Spleen (tissue), 11 donors: ENCODE measurements at regions not wholly inside any gene's neighbourhood (a gene's known extent, or its start where the extent isn't known, plus 50 kb on each side); places are given as distances from the start of the nearest gene placed in this dataset.

Experiments
- DNase-seq: peaks from one replicate; pipeline ENCODE4 v3.0.0-alpha.2; 2020
- H3K27ac ChIP-seq, 8 donors: fragments of 200-600 bp; sonication (generic) in 7 of 8; 1 replicate in 4 of 8; 2 replicates in 4 of 8; pipeline versions ENCODE4 v1.5.0 to v1.8.0; 2016 to 2021; ENCODE audit warnings: inconsistent platforms in 4 of 8, mild to moderate bottlenecking in 4 of 8, moderate library complexity in 1 of 8
- H3K27me3 ChIP-seq, 7 donors: fragments of 200-600 bp; sonication (generic) in 6 of 7; replicated peaks in 1 of 7; 1 replicate in 4 of 7; 2 replicates in 3 of 7; pipeline versions ENCODE4 v1.5.0 to v1.8.0; 2016 to 2021; ENCODE audit warnings: inconsistent platforms in 3 of 7, mild to moderate bottlenecking in 1 of 7
- H3K36me3 ChIP-seq, 6 donors: fragments of 200-600 bp; sonication (generic) in 5 of 6; 1 replicate in 4 of 6; 2 replicates in 2 of 6; pipeline versions ENCODE4 v1.5.0 to v1.8.0; 2016 to 2021; ENCODE audit warnings: inconsistent platforms in 2 of 6
- H3K4me1 ChIP-seq, 6 donors: fragments of 200-600 bp; sonication (generic) in 5 of 6; 1 replicate in 3 of 6; 2 replicates in 3 of 6; pipeline versions ENCODE4 v1.5.0 to v1.8.0; 2016 to 2021; ENCODE audit warnings: inconsistent platforms in 3 of 6
- H3K4me3 ChIP-seq, 8 donors: fragments of 200-600 bp; sonication (generic) in 7 of 8; 1 replicate in 4 of 8; 2 replicates in 4 of 8; pipeline versions ENCODE4 v1.5.0 to v1.8.0; 2016 to 2021; ENCODE audit warnings: inconsistent platforms in 4 of 8, mild to moderate bottlenecking in 4 of 8, moderate library complexity in 2 of 8
- H3K9me3 ChIP-seq, 8 donors: fragments of 200-600 bp; sonication (generic) in 7 of 8; 1 replicate in 4 of 8; 2 replicates in 4 of 8; pipeline versions ENCODE4 v1.5.0 to v1.8.0; 2016 to 2021; ENCODE audit warnings: inconsistent platforms in 4 of 8
- POLR2A ChIP-seq, 3 donors: fragments of 450-650 bp; IDR thresholded peaks; one replicate each; pipeline ENCODE4 v1.5.1; 2017; ENCODE audit warnings: antibody characterized with exemption in 3 of 3, mild to moderate bottlenecking in 1 of 3
- POLR2AphosphoS5 ChIP-seq, 3 donors: sonication (generic); formaldehyde crosslinking; IDR thresholded peaks; one replicate each; pipeline ENCODE4 v1.5.1; 2017; ENCODE audit warnings: antibody characterized with exemption in 3 of 3
- WGBS, 5 donors: extraction: QIAGEN DNeasy Blood & Tissue Kit in 3 of 5; methylation state at CpG; one replicate each; pipeline versions ENCODE4 v1.1.5 to v1.1.7; 2013 to 2018; 5-methylcytosine and 5-hydroxymethylcytosine counted together
- intact Hi-C: fragments of 100-400 bp; cut with DNase I; formaldehyde crosslinking; loops from one replicate; pipeline ENCODE4 v1.15.0; 2023; ENCODE audit warnings: low total_unique reads
- TF ChIP-seq, protein P1 (sequence below), 11 experiments: fragments of 200-600 bp in 7 of 11; fragments of 450-650 bp in 4 of 11; sonication (generic) in 4 of 11; IDR thresholded peaks in 8 of 11; conservative IDR thresholded peaks in 3 of 11; 1 replicate in 7 of 11; 2 replicates in 4 of 11; pipeline versions ENCODE4 v1.4.0 to v1.8.0; 2016 to 2021; ENCODE audit warnings: antibody characterized with exemption in 11 of 11, inconsistent platforms in 4 of 11, mild to moderate bottlenecking in 1 of 11
- donor health status: healthy with polysubstance abuse.
- donor health status: DM: no; HTN: no; CAD: no; lungs with moderate emphysema.
- donor health status: DM: no; HTN: no; CAD: no.
- donor health status: Bipolar disorder and iron deficiency.
- donor health status: healthy.
- donor health status: DM: no; HTN: no; CAD: no.
- donor health status: DM: yes; HTN: yes; CAD: no.

- Histone ChIP-seq H3K27ac (no peak overlapping the region), H3K9me3 (peaks cover 0 to 21% (median 4%) of the 10 kb centered on the region in 8 donors), H3K36me3 (no peaks in the 10 kb centered on the region), H3K27me3 (no peaks in the 10 kb centered on the region), H3K4me1 (no peaks in the 10 kb centered on the region), H3K4me3 (no peak overlapping the region)
- intact Hi-C loops = no loop called here
- DNase-seq = no peak
- no peak for TF ChIP-seq POLR2AphosphoS5 (IDR thresholded peaks at IDR 0.05)
- TF ChIP-seq, protein P1, sequence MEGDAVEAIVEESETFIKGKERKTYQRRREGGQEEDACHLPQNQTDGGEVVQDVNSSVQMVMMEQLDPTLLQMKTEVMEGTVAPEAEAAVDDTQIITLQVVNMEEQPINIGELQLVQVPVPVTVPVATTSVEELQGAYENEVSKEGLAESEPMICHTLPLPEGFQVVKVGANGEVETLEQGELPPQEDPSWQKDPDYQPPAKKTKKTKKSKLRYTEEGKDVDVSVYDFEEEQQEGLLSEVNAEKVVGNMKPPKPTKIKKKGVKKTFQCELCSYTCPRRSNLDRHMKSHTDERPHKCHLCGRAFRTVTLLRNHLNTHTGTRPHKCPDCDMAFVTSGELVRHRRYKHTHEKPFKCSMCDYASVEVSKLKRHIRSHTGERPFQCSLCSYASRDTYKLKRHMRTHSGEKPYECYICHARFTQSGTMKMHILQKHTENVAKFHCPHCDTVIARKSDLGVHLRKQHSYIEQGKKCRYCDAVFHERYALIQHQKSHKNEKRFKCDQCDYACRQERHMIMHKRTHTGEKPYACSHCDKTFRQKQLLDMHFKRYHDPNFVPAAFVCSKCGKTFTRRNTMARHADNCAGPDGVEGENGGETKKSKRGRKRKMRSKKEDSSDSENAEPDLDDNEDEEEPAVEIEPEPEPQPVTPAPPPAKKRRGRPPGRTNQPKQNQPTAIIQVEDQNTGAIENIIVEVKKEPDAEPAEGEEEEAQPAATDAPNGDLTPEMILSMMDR (IDR thresholded peaks at IDR 0.05 in 8 of 11, conservative IDR thresholded peaks at IDR 0.05 in 3 of 11) = no peak
- no peak for TF ChIP-seq POLR2A (IDR thresholded peaks at IDR 0.05)
- WGBS, 5 donors = 0 to 40% (median 35%) methylated on average over 1 of the region's 1 CpG
These were observed 645.7 kb downstream of the PRR16 start for GRCh38 chr5:121109817-121110216.

GRCh38 chr5:121121786-121122185, 657.7 kb downstream of the PRR16 start:
- WGBS, 5 donors = 76 to 91% (median 90%) methylated on average over 4 of the region's 4 CpGs
- TF ChIP-seq, protein P1 (IDR thresholded peaks at IDR 0.05 in 8 of 11, conservative IDR thresholded peaks at IDR 0.05 in 3 of 11) = no peak
- TF ChIP-seq POLR2AphosphoS5 (IDR thresholded peaks at IDR 0.05) (no peak), POLR2A (IDR thresholded peaks at IDR 0.05) (no peak)

GRCh38 chr5:121138495-121138907, 674.4 kb downstream of the PRR16 start:
- H3K4me3 ChIP-seq = no peak overlapping the region
- TF ChIP-seq POLR2AphosphoS5 (IDR thresholded peaks at IDR 0.05) = no peak
- TF ChIP-seq POLR2A (IDR thresholded peaks at IDR 0.05) = no peak
- TF ChIP-seq, protein P1 (IDR thresholded peaks at IDR 0.05 in 8 of 11, conservative IDR thresholded peaks at IDR 0.05 in 3 of 11) = no peak

More at GRCh38 chr5:121121786-121122185, 657.7 kb downstream of the PRR16 start:
- Histone ChIP-seq H3K4me1 (no peaks in the 10 kb centered on the region), H3K27me3 (no peaks in the 10 kb centered on the region), H3K9me3 (no peaks in the 10 kb centered on the region), H3K36me3 (no peaks in the 10 kb centered on the region), H3K27ac (no peak overlapping the region), H3K4me3 (no peak overlapping the region)
- intact Hi-C loops = no loop called here
- no peak for DNase-seq

DNA sequence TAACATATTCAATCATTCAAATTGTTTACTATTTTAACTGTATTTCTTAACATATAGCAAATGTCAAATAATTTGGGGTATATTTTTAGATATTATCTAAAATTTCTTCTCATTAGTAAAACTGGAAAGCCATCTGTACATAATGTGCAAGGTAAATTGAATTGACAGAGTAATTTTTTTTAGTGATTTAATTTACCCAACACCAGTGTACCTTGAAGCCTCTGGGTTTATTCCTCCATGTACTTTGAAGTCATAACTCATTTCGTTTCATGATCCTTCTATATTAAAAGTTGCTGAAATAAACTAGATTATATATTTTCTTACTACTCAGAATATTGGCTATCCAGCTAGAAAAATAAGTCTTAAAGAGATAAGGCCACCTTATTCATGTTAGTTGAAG, 674.9 kb downstream of the PRR16 start:
- intact Hi-C loops = no loop called here
- Histone ChIP-seq H3K27ac (no peak overlapping the region), H3K36me3 (no peaks in the 10 kb centered on the region), H3K27me3 (no peaks in the 10 kb centered on the region), H3K4me3 (no peak overlapping the region), H3K4me1 (no peaks in the 10 kb centered on the region), H3K9me3 (peaks cover 0 to 15% (median 0%) of the 10 kb centered on the region in 8 donors)
- TF ChIP-seq, protein P1 (IDR thresholded peaks at IDR 0.05 in 8 of 11, conservative IDR thresholded peaks at IDR 0.05 in 3 of 11) = no peak
- TF ChIP-seq POLR2AphosphoS5 (IDR thresholded peaks at IDR 0.05) (no peak), POLR2A (IDR thresholded peaks at IDR 0.05) (no peak)
- no peak for DNase-seq
- 42 to 63% (median 56%) methylated on average over 1 of the region's 1 CpG for WGBS, 5 donors

More at GRCh38 chr5:121138495-121138907, 674.4 kb downstream of the PRR16 start:
- H3K4me1 ChIP-seq = no peaks in the 10 kb centered on the region
- DNase-seq = no peak
- intact Hi-C loops = no loop called here
- no peaks in the 10 kb centered on the region for H3K36me3 ChIP-seq
- 27 to 46% (median 34%) methylated on average over 1 of the region's 1 CpG for WGBS, 5 donors
- H3K9me3 ChIP-seq = peaks cover 0 to 15% (median 0%) of the 10 kb centered on the region in 8 donors
- no peaks in the 10 kb centered on the region for H3K27me3 ChIP-seq
- H3K27ac ChIP-seq = no peak overlapping the region
